GM12865 (cell line): ENCODE measurements at regions not wholly inside any gene's neighbourhood (a gene's known extent, or its start where the extent isn't known, plus 50 kb on each side); places are given as distances from the start of the nearest gene placed in this dataset.
"Not testable (repeated sequence)": the region's sequence is repeated elsewhere in the genome, so short reads cannot be mapped to it uniquely, and the experiment has no call there.

Source experiments
- DNase-seq: peaks from one replicate; pipeline ENCODE4 v3.0.0; 2010; ENCODE audit warnings: low read depth
- H3K4me3 ChIP-seq: 2 replicates; pipeline ENCODE4 v1.5.1; 2011; ENCODE audit warnings: mild to moderate bottlenecking, low read depth, low read length, control low read depth
- CTCF ChIP-seq: IDR thresholded peaks from 2 replicates; pipeline ENCODE4 v1.5.1; 2011; ENCODE audit warnings: low read length, control low read depth, low read depth, inconsistent platforms; ENCODE audit not compliant: insufficient read depth; ENCODE audit errors: missing control alignments

- no peak for TF ChIP-seq CTCF
- H3K4me3 ChIP-seq = no peak overlapping the region
- no peak for DNase-seq
These were observed 147.5 kb upstream of the FUNDC1 start for GRCh38 chrX:44690129-44690528.

- no peak for DNase-seq
- no peak overlapping the region for H3K4me3 ChIP-seq
- TF ChIP-seq CTCF = no peak
These were observed 132.8 kb upstream of the FUNDC1 start for GRCh38 chrX:44675362-44676024.

GRCh38 chrX:44674906-44675305 lies 132.2 kb upstream of the FUNDC1 start:
- TF ChIP-seq CTCF = no peak
- H3K4me3 ChIP-seq = no peak overlapping the region
- no peak for DNase-seq

GRCh38 chrX:44669626-44670025 lies 127.0 kb upstream of the FUNDC1 start:
- DNase-seq = no peak
- no peak for TF ChIP-seq CTCF
- H3K4me3 ChIP-seq = no peak overlapping the region

GRCh38 chrX:44667771-44668170 lies 125.1 kb upstream of the FUNDC1 start:
- no peak for DNase-seq
- TF ChIP-seq CTCF = no peak
- H3K4me3 ChIP-seq = no peak overlapping the region

- H3K4me3 ChIP-seq, DNase-seq: not testable (repeated sequence)
These were observed 115.1 kb upstream of the FUNDC1 start for GRCh38 chrX:44657718-44658246.

- no peak for TF ChIP-seq CTCF
- no peak overlapping the region for H3K4me3 ChIP-seq
- no peak for DNase-seq
These were observed 108.7 kb upstream of the FUNDC1 start for GRCh38 chrX:44651358-44651757.
